IMR-90 (cell line): ENCODE measurements at regions not wholly inside any gene's neighbourhood (a gene's known extent, or its start where the extent isn't known, plus 50 kb on each side); places are given as distances from the start of the nearest gene placed in this dataset.

ENCODE experiments used
- ATAC-seq: fragments of 200-7000 bp; cut with Tn5 transposase; 2 replicates; pipeline ENCODE4 v1.9.1; 2020; ENCODE audit warnings: low read depth, mild to moderate bottlenecking, moderate library complexity
- BruUV-seq: library from RNA; stranded (reverse); fragments of 400-500 nt; replicated peaks from 2 replicates; lab custom pipeline; 2021; lab: Mats Ljungman, UMichigan
- CTCF ChIA-PET: fragments of 300-600 bp; formaldehyde crosslinking; extraction: SDS; loops from one replicate; lab custom pipeline; 2021; ENCODE audit warnings: antibody characterized with exemption; lab: Yijun Ruan, JAX
- POLR2A ChIA-PET: fragments of 300-600 bp; sonication (Branson Sonifier 250); formaldehyde crosslinking; loops from one replicate; lab custom pipeline; 2022; ENCODE audit warnings: antibody characterized with exemption; ENCODE audit not compliant: unreplicated experiment; lab: Charles Lee
- DNase-seq: peaks from one replicate; pipeline ENCODE4 v3.0.0; 2013
- H2AFZ ChIP-seq: replicated peaks from 2 replicates; pipeline ENCODE3; 2013; ENCODE audit warnings: low read length, mild to moderate bottlenecking; ENCODE audit not compliant: poor library complexity
- H2AK5ac ChIP-seq: 2 replicates; pipeline ENCODE4 v1.6.1; 2013; ENCODE audit warnings: low read depth, low read length, inconsistent platforms
- H2AK9ac ChIP-seq: replicated peaks from 2 replicates; pipeline ENCODE3; 2013; ENCODE audit warnings: mild to moderate bottlenecking, low read depth, low read length, moderate library complexity; ENCODE audit not compliant: poor library complexity
- H2BK120ac ChIP-seq: 2 replicates; pipeline ENCODE4 v1.6.1; 2013; ENCODE audit warnings: low read depth, low read length, inconsistent platforms
- H2BK15ac ChIP-seq: 3 replicates; pipeline ENCODE4 v1.6.1; 2013; ENCODE audit warnings: low read depth, low read length, inconsistent platforms
- H2BK20ac ChIP-seq: 2 replicates; pipeline ENCODE4 v1.6.1; 2013; ENCODE audit warnings: low read depth, mild to moderate bottlenecking, inconsistent platforms, low read length, moderate library complexity
- H2BK5ac ChIP-seq: 2 replicates; pipeline ENCODE4 v1.6.1; 2013; ENCODE audit warnings: mild to moderate bottlenecking, low read depth, low read length, inconsistent platforms; ENCODE audit not compliant: poor library complexity, severe bottlenecking
- H3K14ac ChIP-seq: replicated peaks from 2 replicates; pipeline ENCODE4 v1.6.1; 2013; ENCODE audit warnings: low read depth, low read length, inconsistent platforms
- H3K18ac ChIP-seq: 2 replicates; pipeline ENCODE4 v1.6.1; 2013; ENCODE audit warnings: low read depth, low read length, control low read depth
- H3K23ac ChIP-seq: 2 replicates; pipeline ENCODE4 v1.6.1; 2013; ENCODE audit warnings: low read depth, low read length, inconsistent platforms
- H3K27ac ChIP-seq: 2 replicates; pipeline ENCODE4 v1.5.1; 2013; ENCODE audit warnings: mild to moderate bottlenecking, control low read depth, low read length; ENCODE audit not compliant: insufficient read depth
- H3K27me3 ChIP-seq: 2 replicates; pipeline ENCODE4 v1.6.1; 2013; ENCODE audit warnings: low read length; ENCODE audit not compliant: control insufficient read depth, insufficient read depth
- H3K36me3 ChIP-seq: 2 replicates; pipeline ENCODE4 v1.6.1; 2013; ENCODE audit warnings: low read length, mixed read lengths; ENCODE audit not compliant: control insufficient read depth, insufficient read depth
- H3K4ac ChIP-seq: 2 replicates; pipeline ENCODE4 v1.6.1; 2013; ENCODE audit warnings: low read depth, low read length, inconsistent platforms
- H3K4me1 ChIP-seq: 2 replicates; pipeline ENCODE4 v1.6.1; 2013; ENCODE audit warnings: low read length, mixed read lengths; ENCODE audit not compliant: control insufficient read depth, insufficient read depth
- H3K4me2 ChIP-seq: 2 replicates; pipeline ENCODE4 v1.6.1; 2013; ENCODE audit warnings: low read depth, mild to moderate bottlenecking, control low read depth, low read length, moderate library complexity
- H3K4me3 ChIP-seq: 2 replicates; pipeline ENCODE4 v1.5.1; 2013; ENCODE audit warnings: low read depth, mild to moderate bottlenecking, control low read depth, low read length, moderate library complexity; ENCODE audit not compliant: insufficient read depth
- H3K56ac ChIP-seq: 2 replicates; pipeline ENCODE4 v1.6.1; 2013; ENCODE audit warnings: low read length, inconsistent platforms; ENCODE audit not compliant: insufficient read depth; ENCODE audit errors: extremely low read depth
- H3K79me1 ChIP-seq, 2 experiments: 2 replicates each; pipeline ENCODE4 v1.6.1; 2013; ENCODE audit warnings: low read length in 2 of 2, inconsistent platforms in 1 of 2, low read depth in 1 of 2
- H3K9ac ChIP-seq: 2 replicates; pipeline ENCODE4 v1.6.1; 2013; ENCODE audit warnings: low read depth, low read length, control low read depth
- H3K9me1 ChIP-seq: 2 replicates; pipeline ENCODE4 v1.6.1; 2013; ENCODE audit warnings: low read length, inconsistent platforms; ENCODE audit not compliant: insufficient read depth
- H3K9me3 ChIP-seq: 2 replicates; pipeline ENCODE4 v1.6.1; 2013; ENCODE audit warnings: low read length; ENCODE audit not compliant: control insufficient read depth, insufficient read depth
- H4K20me1 ChIP-seq: 2 replicates; pipeline ENCODE4 v1.6.1; 2013; ENCODE audit warnings: low read length, inconsistent platforms; ENCODE audit not compliant: insufficient read depth
- H4K5ac ChIP-seq: 2 replicates; pipeline ENCODE4 v1.6.1; 2013; ENCODE audit warnings: mild to moderate bottlenecking, low read depth, low read length, control low read depth
- H4K8ac ChIP-seq, 2 experiments: 2 replicates each; pipeline ENCODE4 v1.6.1; 2013; ENCODE audit warnings: low read depth in 2 of 2, low read length in 2 of 2, control low read depth in 1 of 2, inconsistent platforms in 1 of 2
- H4K91ac ChIP-seq: 2 replicates; pipeline ENCODE4 v1.6.1; 2013; ENCODE audit warnings: low read depth, low read length, inconsistent platforms; ENCODE audit not compliant: insufficient read depth
- CEBPB ChIP-seq: IDR thresholded peaks from 2 replicates; pipeline ENCODE4 v1.6.1; 2012; ENCODE audit warnings: low read depth, low read length, improper control_type of control experiment
- POLR2A ChIP-seq: IDR thresholded peaks from 2 replicates; pipeline ENCODE4 v1.6.1; 2012; ENCODE audit warnings: mild to moderate bottlenecking, low read depth, low read length
- WGBS, 2 experiments: methylation state at CpG; one replicate each; pipeline versions ENCODE4 v1.1.5 to v1.1.7; 2013; ENCODE audit warnings: missing lambda C conversion rate in 2 of 2; ENCODE audit not compliant: insufficient read length in 1 of 2; ENCODE audit errors: extremely low coverage in 2 of 2; 5-methylcytosine and 5-hydroxymethylcytosine counted together
- dilution Hi-C: fragments of 300-500 bp; cut with HindIII; formaldehyde crosslinking; loops from one replicate; pipeline ENCODE4 v1.14.3; 2018; ENCODE audit warnings: low sequenced_read_pairs; ENCODE audit not compliant: unreplicated experiment
- in situ Hi-C: fragments of 300-500 bp; cut with MboI; formaldehyde crosslinking; loops from 3 replicates; pipeline ENCODE4 v1.14.3; 2019; ENCODE audit warnings: low sequenced_read_pairs, inconsistent platforms, mixed read lengths
- intact Hi-C: fragments of 100-400 bp; cut with micrococcal nuclease; formaldehyde crosslinking; loops from 2 replicates; pipeline ENCODE4 v1.10.0; 2022
- TF ChIP-seq, protein P1 (sequence below): conservative IDR thresholded peaks from 2 replicates; pipeline ENCODE4 v1.5.1; 2012; ENCODE audit warnings: mild to moderate bottlenecking, low read depth, low read length, improper control_type of control experiment

- in situ Hi-C loops = no loop called here
- Histone ChIP-seq H4K8ac (no peak overlapping the region), H4K5ac (no peak overlapping the region), H3K9me1 (no peaks in the 10 kb centered on the region), H3K36me3 (no peaks in the 10 kb centered on the region), H3K56ac (no peak overlapping the region), H2BK20ac (no peak overlapping the region), H3K4me3 (no peak overlapping the region), H3K9me3 (no peaks in the 10 kb centered on the region), H3K14ac (no peak overlapping the region), H4K91ac (no peak overlapping the region), H4K20me1 (no peaks in the 10 kb centered on the region), H3K79me1 (no peaks in the 10 kb centered on the region), H2BK5ac (no peak overlapping the region), H3K23ac (no peak overlapping the region), H3K27me3 (no peaks in the 10 kb centered on the region), H3K4me2 (no peak overlapping the region), H2AK5ac (no peak overlapping the region), H3K4me1 (no peaks in the 10 kb centered on the region), H2BK120ac (no peak overlapping the region), H3K9ac (no peak overlapping the region), H2BK15ac (no peak overlapping the region), H3K4ac (no peak overlapping the region), H2AK9ac (no peak overlapping the region), H3K27ac (no peak overlapping the region), H2AFZ (no peak overlapping the region), H3K18ac (no peak overlapping the region)
- dilution Hi-C loops = no loop called here
- ChIA-PET CTCF (no interaction called here), POLR2A (no interaction called here)
- BruUV-seq = no TSS peak
- intact Hi-C loops = no loop called here
- no peak for DNase-seq
- no CpG with 5 or more reads among the region's 4 CpGs for WGBS, 2 experiments
- no peak for ATAC-seq
- TF ChIP-seq, protein P1, sequence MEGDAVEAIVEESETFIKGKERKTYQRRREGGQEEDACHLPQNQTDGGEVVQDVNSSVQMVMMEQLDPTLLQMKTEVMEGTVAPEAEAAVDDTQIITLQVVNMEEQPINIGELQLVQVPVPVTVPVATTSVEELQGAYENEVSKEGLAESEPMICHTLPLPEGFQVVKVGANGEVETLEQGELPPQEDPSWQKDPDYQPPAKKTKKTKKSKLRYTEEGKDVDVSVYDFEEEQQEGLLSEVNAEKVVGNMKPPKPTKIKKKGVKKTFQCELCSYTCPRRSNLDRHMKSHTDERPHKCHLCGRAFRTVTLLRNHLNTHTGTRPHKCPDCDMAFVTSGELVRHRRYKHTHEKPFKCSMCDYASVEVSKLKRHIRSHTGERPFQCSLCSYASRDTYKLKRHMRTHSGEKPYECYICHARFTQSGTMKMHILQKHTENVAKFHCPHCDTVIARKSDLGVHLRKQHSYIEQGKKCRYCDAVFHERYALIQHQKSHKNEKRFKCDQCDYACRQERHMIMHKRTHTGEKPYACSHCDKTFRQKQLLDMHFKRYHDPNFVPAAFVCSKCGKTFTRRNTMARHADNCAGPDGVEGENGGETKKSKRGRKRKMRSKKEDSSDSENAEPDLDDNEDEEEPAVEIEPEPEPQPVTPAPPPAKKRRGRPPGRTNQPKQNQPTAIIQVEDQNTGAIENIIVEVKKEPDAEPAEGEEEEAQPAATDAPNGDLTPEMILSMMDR = no peak
- no peak for TF ChIP-seq CEBPB
- TF ChIP-seq POLR2A = no peak
Observed at GRCh38 chr4:19248023-19248422, 1003.7 kb upstream of the SLIT2 start.
